ENCODE measurements at regions not wholly inside any gene's neighbourhood (a gene's known extent, or its start where the extent isn't known, plus 50 kb on each side); places are given as distances from the start of the nearest gene placed in this dataset.

GRCh38 chr2:6475155-6475940 lies 390.4 kb downstream of the CMPK2 start:
- H3K27ac ChIP-seq (ENCODE audit: extremely low read length, insufficient read depth, low read length), result no peak overlapping the region
- DNase-seq (ENCODE audit: low spot score) (no peak), FAIRE-seq (no peak), ATAC-seq (no peak)
- no peak overlapping the region for H3K9ac ChIP-seq (ENCODE audit: insufficient read depth, low read depth, low read length)
- no peak overlapping the region for H2AFZ ChIP-seq (ENCODE audit: low read length)
- no peak for TF ChIP-seq NFIB (CRISPR knock-in tag; IDR thresholded peaks at IDR 0.05; ENCODE audit: borderline replicate concordance)
- TF ChIP-seq ZNF567 (CRISPR knock-in tag; IDR thresholded peaks at IDR 0.05; ENCODE audit: borderline replicate concordance), result no peak
- no peak for TF ChIP-seq KLF16 (CRISPR knock-in tag; IDR thresholded peaks at IDR 0.05)
- TF ChIP-seq ZHX1 (CRISPR knock-in tag; IDR thresholded peaks at IDR 0.05; ENCODE audit: low read depth), result no peak
- TF ChIP-seq ZNF124 (CRISPR knock-in tag; IDR thresholded peaks at IDR 0.05), result no peak
- no peak for TF ChIP-seq ZNF333 (CRISPR knock-in tag; IDR thresholded peaks at IDR 0.05; ENCODE audit: borderline replicate concordance)
- no peak for TF ChIP-seq ZNF672 (CRISPR knock-in tag; IDR thresholded peaks at IDR 0.05)
- no peak for TF ChIP-seq ZNF274 (CRISPR knock-in tag; IDR thresholded peaks at IDR 0.05)
- no peak for TF ChIP-seq HNF4G (IDR thresholded peaks at IDR 0.05; ENCODE audit: borderline replicate concordance, low read depth, low read length)
- no peak for TF ChIP-seq HNF4G (CRISPR knock-in tag; IDR thresholded peaks at IDR 0.05; ENCODE audit: borderline replicate concordance, low read depth)
- no peak for TF ChIP-seq ZNF207 (IDR thresholded peaks at IDR 0.05; ENCODE audit: borderline replicate concordance)
- no peak for TF ChIP-seq ZNF564 (CRISPR knock-in tag; IDR thresholded peaks at IDR 0.05)
- no peak for TF ChIP-seq HOXD1 (CRISPR knock-in tag; IDR thresholded peaks at IDR 0.05)
- TF ChIP-seq HOXA9 (CRISPR knock-in tag; IDR thresholded peaks at IDR 0.05; ENCODE audit: borderline replicate concordance), result no peak
- TF ChIP-seq SOX13 (IDR thresholded peaks at IDR 0.05), result no peak
- TF ChIP-seq SOX13 (CRISPR knock-in tag; conservative IDR thresholded peaks at IDR 0.05 in 1 of 2, IDR thresholded peaks at IDR 0.05 in 1 of 2), result no peak
- no peak for TF ChIP-seq XRCC5 (optimal IDR thresholded peaks at IDR 0.05; ENCODE audit: low read length)
- no peak for TF ChIP-seq TARDBP (CRISPR knock-in tag; IDR thresholded peaks at IDR 0.05)
- no peak for TF ChIP-seq ZBTB42 (CRISPR knock-in tag; IDR thresholded peaks at IDR 0.05)
- no peak for TF ChIP-seq CHCHD3 (CRISPR knock-in tag; IDR thresholded peaks at IDR 0.05)
- no peak for TF ChIP-seq NONO (IDR thresholded peaks at IDR 0.05)
- TF ChIP-seq NONO (CRISPR knock-in tag; conservative IDR thresholded peaks at IDR 0.05), result no peak
- no peaks in the 10 kb centered on the region for H3K4me1 ChIP-seq (ENCODE audit: insufficient read depth, low read length)
- H3K9me3 ChIP-seq (ENCODE audit: low read length), result peaks cover 4% of the 10 kb centered on the region; the same call in 1 of the 2 replicates
- in situ Hi-C loops (cut with HindIII; ENCODE audit: extremely low pct_ligation_motif_present, low pct_unique_long_range_greater_than_20kb) (no loop called here), intact Hi-C loops (cut with micrococcal nuclease; ENCODE audit: unreplicated experiment) (no loop called here)
- POLR2A ChIA-PET, result no interaction called here
- no peaks in the 10 kb centered on the region for H4K20me1 ChIP-seq (ENCODE audit: insufficient read depth, low read length)
- no peak overlapping the region for H3K4me3 ChIP-seq (replicated peaks in 1 of 3; ENCODE audit: insufficient read depth in 1 of 3, low read depth in 2 of 3, low read length in 3 of 3)
- BruUV-seq (replicated peaks), result no TSS peak
- no peaks in the 10 kb centered on the region for H3K27me3 ChIP-seq (ENCODE audit: control insufficient read depth in 1 of 2, insufficient read depth in 2 of 2, low read length in 2 of 2)
- H3K4me2 ChIP-seq (ENCODE audit: low read depth, low read length), result no peak overlapping the region
- CTCF ChIA-PET (ENCODE audit: low intra/inter-chr PET ratio, low total read pairs), result no interaction called here
- WGBS (ENCODE audit: low lambda C conversion rate), result 3% methylated on average over 4 of the region's 4 CpGs
- no peaks in the 10 kb centered on the region for H3K79me2 ChIP-seq (ENCODE audit: insufficient read depth, low read length)
- no peaks in the 10 kb centered on the region for H3K36me3 ChIP-seq (replicated peaks in 1 of 2; ENCODE audit: control insufficient read depth in 1 of 2, insufficient read depth in 2 of 2, low read length in 2 of 2)

All from HepG2 (cell line).